Spleen (tissue), 11 donors: ENCODE measurements at regions not wholly inside any gene's neighbourhood (a gene's known extent, or its start where the extent isn't known, plus 50 kb on each side); places are given as distances from the start of the nearest gene placed in this dataset.
"Not testable (repeated sequence)": the region's sequence is repeated elsewhere in the genome, so short reads cannot be mapped to it uniquely, and the experiment has no call there.

Experiments used
- DNase-seq: peaks from one replicate; pipeline ENCODE4 v3.0.0-alpha.2; 2020
- H3K27ac ChIP-seq, 8 donors: fragments of 200-600 bp; sonication (generic) in 7 of 8; 1 replicate in 4 of 8; 2 replicates in 4 of 8; pipeline versions ENCODE4 v1.5.0 to v1.8.0; 2016 to 2021; ENCODE audit warnings: inconsistent platforms in 4 of 8, mild to moderate bottlenecking in 4 of 8, moderate library complexity in 1 of 8
- H3K27me3 ChIP-seq, 7 donors: fragments of 200-600 bp; sonication (generic) in 6 of 7; replicated peaks in 1 of 7; 1 replicate in 4 of 7; 2 replicates in 3 of 7; pipeline versions ENCODE4 v1.5.0 to v1.8.0; 2016 to 2021; ENCODE audit warnings: inconsistent platforms in 3 of 7, mild to moderate bottlenecking in 1 of 7
- H3K36me3 ChIP-seq, 6 donors: fragments of 200-600 bp; sonication (generic) in 5 of 6; 1 replicate in 4 of 6; 2 replicates in 2 of 6; pipeline versions ENCODE4 v1.5.0 to v1.8.0; 2016 to 2021; ENCODE audit warnings: inconsistent platforms in 2 of 6
- H3K4me1 ChIP-seq, 6 donors: fragments of 200-600 bp; sonication (generic) in 5 of 6; 1 replicate in 3 of 6; 2 replicates in 3 of 6; pipeline versions ENCODE4 v1.5.0 to v1.8.0; 2016 to 2021; ENCODE audit warnings: inconsistent platforms in 3 of 6
- H3K4me3 ChIP-seq, 8 donors: fragments of 200-600 bp; sonication (generic) in 7 of 8; 1 replicate in 4 of 8; 2 replicates in 4 of 8; pipeline versions ENCODE4 v1.5.0 to v1.8.0; 2016 to 2021; ENCODE audit warnings: inconsistent platforms in 4 of 8, mild to moderate bottlenecking in 4 of 8, moderate library complexity in 2 of 8
- H3K9me3 ChIP-seq, 8 donors: fragments of 200-600 bp; sonication (generic) in 7 of 8; 1 replicate in 4 of 8; 2 replicates in 4 of 8; pipeline versions ENCODE4 v1.5.0 to v1.8.0; 2016 to 2021; ENCODE audit warnings: inconsistent platforms in 4 of 8
- POLR2A ChIP-seq, 3 donors: fragments of 450-650 bp; IDR thresholded peaks; one replicate each; pipeline ENCODE4 v1.5.1; 2017; ENCODE audit warnings: antibody characterized with exemption in 3 of 3, mild to moderate bottlenecking in 1 of 3
- POLR2AphosphoS5 ChIP-seq, 3 donors: sonication (generic); formaldehyde crosslinking; IDR thresholded peaks; one replicate each; pipeline ENCODE4 v1.5.1; 2017; ENCODE audit warnings: antibody characterized with exemption in 3 of 3
- WGBS, 5 donors: extraction: QIAGEN DNeasy Blood & Tissue Kit in 3 of 5; methylation state at CpG; one replicate each; pipeline versions ENCODE4 v1.1.5 to v1.1.7; 2013 to 2018; 5-methylcytosine and 5-hydroxymethylcytosine counted together
- intact Hi-C: fragments of 100-400 bp; cut with DNase I; formaldehyde crosslinking; loops from one replicate; pipeline ENCODE4 v1.15.0; 2023; ENCODE audit warnings: low total_unique reads
- TF ChIP-seq, protein P1 (sequence below), 11 experiments: fragments of 200-600 bp in 7 of 11; fragments of 450-650 bp in 4 of 11; sonication (generic) in 4 of 11; IDR thresholded peaks in 8 of 11; conservative IDR thresholded peaks in 3 of 11; 1 replicate in 7 of 11; 2 replicates in 4 of 11; pipeline versions ENCODE4 v1.4.0 to v1.8.0; 2016 to 2021; ENCODE audit warnings: antibody characterized with exemption in 11 of 11, inconsistent platforms in 4 of 11, mild to moderate bottlenecking in 1 of 11
- donor health status: healthy with polysubstance abuse.
- donor health status: DM: no; HTN: no; CAD: no; lungs with moderate emphysema.
- donor health status: DM: no; HTN: no; CAD: no.
- donor health status: Bipolar disorder and iron deficiency.
- donor health status: healthy.
- donor health status: DM: no; HTN: no; CAD: no.
- donor health status: DM: yes; HTN: yes; CAD: no.

DNA sequence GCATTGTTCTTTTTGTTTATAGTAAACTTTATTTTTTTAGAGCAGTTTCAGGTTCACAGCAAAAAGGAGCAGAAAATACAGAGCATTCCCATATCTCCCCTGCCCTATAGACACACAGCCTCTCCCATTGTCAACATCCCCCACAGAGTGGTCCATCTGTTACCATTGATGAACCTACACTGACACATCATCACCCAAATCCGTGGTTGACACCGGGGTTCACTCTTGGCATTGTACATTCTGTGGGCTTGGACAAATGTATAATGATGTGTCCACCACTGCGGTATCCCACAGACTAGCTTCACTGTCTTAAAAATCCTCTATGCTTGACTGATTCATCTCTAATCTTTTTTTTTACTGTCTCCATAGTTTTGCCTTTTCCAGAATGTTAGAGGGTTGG, 120.7 kb upstream of the SPATA31C2 start:
- 91 to 98% (median 94%) methylated on average over 3 of the region's 3 CpGs for WGBS, 5 donors

DNA sequence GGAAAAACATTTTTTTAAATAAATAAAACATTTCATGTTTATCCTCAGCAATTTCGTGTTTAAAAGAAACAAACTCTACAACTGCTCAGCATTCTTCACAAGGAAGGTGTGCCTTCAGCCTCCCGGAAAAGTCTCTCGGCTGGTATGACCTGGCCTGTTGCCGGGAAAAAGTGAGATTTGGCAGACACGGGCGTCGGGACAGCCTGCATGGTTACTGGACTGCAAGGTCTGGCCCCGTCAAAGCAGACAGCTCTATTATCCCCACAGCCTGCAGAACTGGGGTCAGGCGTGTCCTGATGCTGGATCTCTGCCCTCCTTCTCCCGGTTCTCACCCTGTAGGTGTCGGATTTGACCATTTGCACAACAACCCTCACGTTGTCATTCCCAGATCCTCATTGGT, 120.3 kb upstream of the SPATA31C2 start:
- H3K4me3 ChIP-seq, result no peak overlapping the region
- peaks cover 0 to 12% (median 3%) of the 10 kb centered on the region in 6 donors for H3K4me1 ChIP-seq
- H3K27me3 ChIP-seq, result peaks cover 0 to 2% (median 0%) of the 10 kb centered on the region in 7 donors
- intact Hi-C loops, result no loop called here
- TF ChIP-seq, protein P1, sequence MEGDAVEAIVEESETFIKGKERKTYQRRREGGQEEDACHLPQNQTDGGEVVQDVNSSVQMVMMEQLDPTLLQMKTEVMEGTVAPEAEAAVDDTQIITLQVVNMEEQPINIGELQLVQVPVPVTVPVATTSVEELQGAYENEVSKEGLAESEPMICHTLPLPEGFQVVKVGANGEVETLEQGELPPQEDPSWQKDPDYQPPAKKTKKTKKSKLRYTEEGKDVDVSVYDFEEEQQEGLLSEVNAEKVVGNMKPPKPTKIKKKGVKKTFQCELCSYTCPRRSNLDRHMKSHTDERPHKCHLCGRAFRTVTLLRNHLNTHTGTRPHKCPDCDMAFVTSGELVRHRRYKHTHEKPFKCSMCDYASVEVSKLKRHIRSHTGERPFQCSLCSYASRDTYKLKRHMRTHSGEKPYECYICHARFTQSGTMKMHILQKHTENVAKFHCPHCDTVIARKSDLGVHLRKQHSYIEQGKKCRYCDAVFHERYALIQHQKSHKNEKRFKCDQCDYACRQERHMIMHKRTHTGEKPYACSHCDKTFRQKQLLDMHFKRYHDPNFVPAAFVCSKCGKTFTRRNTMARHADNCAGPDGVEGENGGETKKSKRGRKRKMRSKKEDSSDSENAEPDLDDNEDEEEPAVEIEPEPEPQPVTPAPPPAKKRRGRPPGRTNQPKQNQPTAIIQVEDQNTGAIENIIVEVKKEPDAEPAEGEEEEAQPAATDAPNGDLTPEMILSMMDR (IDR thresholded peaks at IDR 0.05 in 8 of 11, conservative IDR thresholded peaks at IDR 0.05 in 3 of 11), result no peak
- no peak for TF ChIP-seq POLR2AphosphoS5 (IDR thresholded peaks at IDR 0.05)
- no peak for TF ChIP-seq POLR2A (IDR thresholded peaks at IDR 0.05)
- no peaks in the 10 kb centered on the region for H3K36me3 ChIP-seq
- H3K9me3 ChIP-seq, result peaks cover 0 to 5% (median 0%) of the 10 kb centered on the region in 8 donors
- no peak overlapping the region for H3K27ac ChIP-seq
- no peak for DNase-seq
- WGBS, 5 donors, result 43 to 65% (median 59%) methylated on average over 12 of the region's 12 CpGs

More for the DNA sequence above, 120.7 kb upstream of the SPATA31C2 start:
- intact Hi-C loops, result no loop called here
- no peak for DNase-seq
- no peak overlapping the region for H3K27ac ChIP-seq
- peaks cover 0 to 2% (median 0%) of the 10 kb centered on the region in 7 donors for H3K27me3 ChIP-seq
- peaks cover 0 to 1% (median 0%) of the 10 kb centered on the region in 8 donors for H3K9me3 ChIP-seq
- peaks cover 0 to 12% (median 3%) of the 10 kb centered on the region in 6 donors for H3K4me1 ChIP-seq
- no peak for TF ChIP-seq POLR2AphosphoS5 (IDR thresholded peaks at IDR 0.05)
- TF ChIP-seq, protein P1 (IDR thresholded peaks at IDR 0.05 in 8 of 11, conservative IDR thresholded peaks at IDR 0.05 in 3 of 11), result no peak
- TF ChIP-seq POLR2A (IDR thresholded peaks at IDR 0.05), result no peak
- H3K4me3 ChIP-seq, result no peak overlapping the region
- H3K36me3 ChIP-seq, result no peaks in the 10 kb centered on the region

DNA sequence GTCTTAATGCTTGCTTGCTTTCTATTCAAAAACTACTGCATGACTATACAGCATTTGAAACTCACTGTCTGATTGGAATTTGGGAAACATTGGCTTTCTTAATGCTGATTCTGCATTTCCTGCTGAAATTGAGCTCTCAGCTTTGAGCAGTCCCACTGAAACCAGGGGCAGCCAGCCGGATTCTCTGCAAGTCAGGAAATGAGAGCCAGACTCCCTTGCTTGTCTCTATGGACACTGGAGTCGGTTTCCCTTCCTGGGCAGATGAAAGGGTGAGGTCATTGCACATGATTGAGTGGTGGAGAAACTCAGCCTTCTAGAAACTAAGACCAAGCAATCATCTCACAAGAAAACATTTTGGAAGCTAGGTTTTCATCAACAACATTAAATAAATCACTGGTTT, 119.7 kb upstream of the SPATA31C2 start:
- TF ChIP-seq, protein P1 (IDR thresholded peaks at IDR 0.05 in 8 of 11, conservative IDR thresholded peaks at IDR 0.05 in 3 of 11), result no peak
- TF ChIP-seq POLR2AphosphoS5 (IDR thresholded peaks at IDR 0.05) (no peak), POLR2A (IDR thresholded peaks at IDR 0.05) (no peak)
- Histone ChIP-seq H3K27ac (no peak overlapping the region), H3K4me3 (no peak overlapping the region), H3K36me3 (no peaks in the 10 kb centered on the region), H3K4me1 (peaks cover 0 to 12% (median 3%) of the 10 kb centered on the region in 6 donors), H3K27me3 (peaks cover 0 to 2% (median 0%) of the 10 kb centered on the region in 7 donors), H3K9me3 (peaks cover 0 to 11% (median under 1%) of the 10 kb centered on the region in 8 donors)
- intact Hi-C loops, result no loop called here
- DNase-seq, result no peak
- WGBS, 5 donors, result 30 to 67% (median 61%) methylated on average over 1 to 2 of the region's 2 CpGs

DNA sequence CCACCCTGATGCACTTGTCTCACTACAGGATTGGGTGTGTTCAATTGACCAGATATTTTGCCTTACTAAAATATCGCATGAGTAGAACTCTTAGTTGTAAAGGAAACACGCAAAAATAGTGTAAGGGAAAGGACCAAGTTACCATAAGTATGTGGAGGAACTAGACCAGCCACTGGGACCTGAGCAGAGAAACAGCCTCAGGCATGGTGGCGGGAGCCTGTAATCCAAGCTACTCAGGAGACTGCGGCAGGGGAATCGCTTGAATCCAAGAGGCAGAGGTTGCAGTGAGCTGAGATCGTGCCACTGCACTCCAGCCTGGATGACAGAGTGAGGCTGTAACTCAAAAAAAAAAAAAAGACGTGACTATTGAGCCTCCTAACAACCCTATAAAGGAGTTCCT, 117.9 kb upstream of the SPATA31C2 start:
- WGBS, 5 donors, result 79 to 96% (median 80%) methylated on average over 7 of the region's 7 CpGs
- TF ChIP-seq POLR2A (IDR thresholded peaks at IDR 0.05), result no peak
- TF ChIP-seq POLR2AphosphoS5 (IDR thresholded peaks at IDR 0.05), result no peak
- TF ChIP-seq, protein P1 (IDR thresholded peaks at IDR 0.05 in 8 of 11, conservative IDR thresholded peaks at IDR 0.05 in 3 of 11), result no peak
- no peak for DNase-seq

DNA sequence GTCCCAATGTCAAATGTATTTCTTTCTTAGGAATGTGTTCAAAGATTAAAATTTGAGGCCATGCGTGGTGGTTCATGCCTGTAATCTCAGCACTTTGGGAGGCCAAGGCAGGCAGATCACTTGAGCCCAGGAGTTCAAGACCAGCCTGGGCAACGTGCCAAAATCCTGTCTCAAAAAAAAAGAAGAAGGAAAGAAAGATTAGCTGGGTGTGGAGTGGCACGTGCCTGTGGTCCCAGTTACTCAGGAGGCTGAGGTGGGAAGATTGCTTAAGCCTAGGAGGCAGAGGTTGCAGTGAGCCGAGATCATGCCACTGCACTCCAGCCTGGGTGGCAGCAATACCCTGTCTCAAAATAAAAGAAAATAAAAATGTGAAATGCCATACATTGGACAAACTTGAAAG, 117.5 kb upstream of the SPATA31C2 start:
- H3K36me3 ChIP-seq, H3K27me3 ChIP-seq, intact Hi-C loops, H3K27ac ChIP-seq, DNase-seq, H3K4me3 ChIP-seq: not testable (repeated sequence)
- Histone ChIP-seq H3K9me3 (peaks cover 0 to 33% (median 22%) of the 10 kb centered on the region in 8 donors), H3K4me1 (peaks cover 0 to 12% (median 3%) of the 10 kb centered on the region in 6 donors)
- WGBS, 5 donors, result 25 to 33% (median 28%) methylated on average over 4 of the region's 4 CpGs

More for the DNA sequence above, 117.9 kb upstream of the SPATA31C2 start:
- H3K27ac ChIP-seq, result no peak overlapping the region
- H3K36me3 ChIP-seq, result no peaks in the 10 kb centered on the region
- no peak overlapping the region for H3K4me3 ChIP-seq
- H3K27me3 ChIP-seq, result peaks cover 0 to 2% (median 0%) of the 10 kb centered on the region in 7 donors
- H3K4me1 ChIP-seq, result peaks cover 0 to 12% (median 3%) of the 10 kb centered on the region in 6 donors
- intact Hi-C loops, result no loop called here
- H3K9me3 ChIP-seq, result peaks cover 0 to 29% (median 18%) of the 10 kb centered on the region in 8 donors
